BLaER1 treated with 17β-estradiol and CSF1 and Interleukin-3, amounts not matched to agents 10 nM and 100 nM (cell line): ENCODE measurements at regions not wholly inside any gene's neighbourhood (a gene's known extent, or its start where the extent isn't known, plus 50 kb on each side); places are given as distances from the start of the nearest gene placed in this dataset.

ENCODE experiments used
- H3K27ac ChIP-seq, 11 experiments: shearing (Covaris generic); formaldehyde crosslinking; 2 replicates each; pipeline ENCODE4 v1.8.1; 2022
- H3K27me3 ChIP-seq, 11 experiments: shearing (Covaris generic); formaldehyde crosslinking; 2 replicates each; pipeline ENCODE4 v1.8.1; 2022
- H3K36me3 ChIP-seq, 11 experiments: shearing (Covaris generic); formaldehyde crosslinking; 2 replicates each; pipeline ENCODE4 v1.8.1; 2022
- H3K4me1 ChIP-seq, 10 experiments: shearing (Covaris generic); formaldehyde crosslinking; 2 replicates each; pipeline ENCODE4 v1.8.1; 2022
- H3K4me2 ChIP-seq, 11 experiments: shearing (Covaris generic); formaldehyde crosslinking; 2 replicates each; pipeline ENCODE4 v1.8.1; 2022
- H3K4me3 ChIP-seq, 10 experiments: shearing (Covaris generic); formaldehyde crosslinking; 2 replicates each; pipeline ENCODE4 v1.8.1; 2022
- H3K9ac ChIP-seq, 11 experiments: shearing (Covaris generic); formaldehyde crosslinking; 2 replicates each; pipeline ENCODE4 v1.8.1; 2022
- H3K9me3 ChIP-seq, 11 experiments: shearing (Covaris generic); formaldehyde crosslinking; replicated peaks in 1 of 11; 2 replicates each; pipeline ENCODE4 v1.8.1; 2022
- H4K20me1 ChIP-seq, 11 experiments: shearing (Covaris generic); formaldehyde crosslinking; 2 replicates each; pipeline ENCODE4 v1.8.1; 2022
- Cebpa-rat ChIP-seq, 11 experiments: shearing (Covaris generic); IDR thresholded peaks; 2 replicates each; pipeline ENCODE4 v1.8.1; 2022

DNA sequence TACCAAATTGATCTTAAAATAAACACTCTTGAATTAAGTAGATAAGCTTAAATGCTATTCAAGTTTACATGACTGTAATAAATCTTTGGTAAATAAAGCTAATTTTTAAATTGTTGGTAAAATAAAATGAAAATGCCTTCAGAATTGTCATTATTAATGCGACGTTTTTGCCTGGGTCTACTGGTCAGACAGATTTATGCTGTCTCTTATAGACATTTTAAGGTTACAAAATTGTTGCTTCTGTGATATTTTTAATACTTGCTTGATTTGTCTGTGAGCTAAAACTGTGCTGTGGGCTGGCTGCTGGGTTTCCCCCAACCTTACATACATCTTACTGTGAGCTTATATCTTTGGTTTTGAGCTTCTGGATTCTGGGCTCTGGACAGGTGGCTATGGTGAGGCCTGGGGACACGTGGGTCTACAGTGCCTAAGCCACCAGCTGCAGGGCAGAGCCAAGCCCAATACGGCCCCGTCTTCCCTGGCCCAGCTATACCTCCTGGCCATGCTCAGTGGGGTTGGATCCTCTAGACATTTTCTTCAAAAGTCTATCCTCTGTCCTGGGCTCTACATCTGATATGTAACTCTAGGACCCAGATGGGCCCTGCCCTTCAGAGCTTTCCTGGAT, 81.4 kb downstream of the ETS2 start:
- Histone ChIP-seq H3K4me3 (peak overlapping the region in 1 of 10 experiments; percentile 29; a peak in 2 of 20 replicates), H3K9ac (no peak overlapping the region), H3K4me2 (no peak overlapping the region), H3K9me3 (peaks cover 53 to 83% (median 66%) of the 10 kb centered on the region in 11 experiments), H4K20me1 (no peaks in the 10 kb centered on the region), H3K4me1 (no peaks in the 10 kb centered on the region; a peak in 1 of 20 replicates), H3K36me3 (peaks cover 0 to 8% (median 0%) of the 10 kb centered on the region in 11 experiments; a peak in 4 of 22 replicates), H3K27me3 (no peaks in the 10 kb centered on the region), H3K27ac (no peak overlapping the region)
- no peak for TF ChIP-seq Cebpa-rat (IDR thresholded peaks at IDR 0.05)

GRCh38 chr21:38885909-38886308, 80.2 kb downstream of the ETS2 start:
- TF ChIP-seq Cebpa-rat (IDR thresholded peaks at IDR 0.05) = no peak
- no peaks in the 10 kb centered on the region; a peak in 1 of 20 replicates for H3K4me1 ChIP-seq
- H3K4me2 ChIP-seq = no peak overlapping the region
- H3K4me3 ChIP-seq = no peak overlapping the region
- no peaks in the 10 kb centered on the region for H3K27me3 ChIP-seq
- H3K9ac ChIP-seq = no peak overlapping the region
- peaks cover 62 to 86% (median 75%) of the 10 kb centered on the region in 11 experiments for H3K9me3 ChIP-seq
- H3K27ac ChIP-seq = no peak overlapping the region
- no peaks in the 10 kb centered on the region for H4K20me1 ChIP-seq
- peaks cover 0 to 8% (median 0%) of the 10 kb centered on the region in 11 experiments; a peak in 4 of 22 replicates for H3K36me3 ChIP-seq

DNA sequence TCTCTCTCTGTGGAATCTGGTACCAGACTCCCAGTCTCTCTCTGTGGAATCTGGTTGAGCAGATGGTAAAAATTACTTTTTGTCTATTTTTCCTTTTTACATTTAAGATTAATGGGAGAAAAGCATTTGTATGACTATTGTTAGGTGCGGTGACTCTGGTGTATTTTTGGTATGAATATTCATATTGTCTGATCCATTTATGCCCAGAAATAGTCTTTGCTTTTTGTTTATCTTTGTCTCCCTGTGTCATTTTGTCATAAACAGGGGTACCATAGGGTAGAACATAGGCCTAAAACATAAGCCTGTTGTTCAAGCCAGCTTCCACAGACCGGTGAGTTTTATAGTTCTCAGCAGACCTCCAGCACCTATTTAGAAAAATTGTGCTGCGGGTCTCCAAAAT, 78.7 kb downstream of the ETS2 start:
- Histone ChIP-seq H3K27me3 (no peaks in the 10 kb centered on the region), H4K20me1 (no peaks in the 10 kb centered on the region), H3K4me1 (no peaks in the 10 kb centered on the region; a peak in 1 of 20 replicates), H3K4me3 (no peak overlapping the region), H3K4me2 (no peak overlapping the region), H3K9ac (no peak overlapping the region), H3K9me3 (peaks cover 74 to 96% (median 87%) of the 10 kb centered on the region in 11 experiments), H3K27ac (no peak overlapping the region), H3K36me3 (peaks cover 0 to 8% (median 0%) of the 10 kb centered on the region in 11 experiments; a peak in 4 of 22 replicates)
- TF ChIP-seq Cebpa-rat (IDR thresholded peaks at IDR 0.05) = no peak

- Histone ChIP-seq H3K9ac (no peak overlapping the region), H3K27me3 (no peaks in the 10 kb centered on the region), H3K4me3 (no peak overlapping the region), H3K36me3 (peaks cover 0 to 8% (median 0%) of the 10 kb centered on the region in 11 experiments; a peak in 4 of 22 replicates), H3K9me3 (peaks cover 76 to 93% (median 85%) of the 10 kb centered on the region in 11 experiments), H4K20me1 (no peaks in the 10 kb centered on the region), H3K4me2 (no peak overlapping the region), H3K4me1 (peaks cover 0 to 8% (median 6%) of the 10 kb centered on the region in 10 experiments; a peak in 11 of 20 replicates), H3K27ac (no peak overlapping the region)
- no peak for TF ChIP-seq Cebpa-rat (IDR thresholded peaks at IDR 0.05)
Measured at GRCh38 chr21:38883142-38883541, 77.4 kb downstream of the ETS2 start.

DNA sequence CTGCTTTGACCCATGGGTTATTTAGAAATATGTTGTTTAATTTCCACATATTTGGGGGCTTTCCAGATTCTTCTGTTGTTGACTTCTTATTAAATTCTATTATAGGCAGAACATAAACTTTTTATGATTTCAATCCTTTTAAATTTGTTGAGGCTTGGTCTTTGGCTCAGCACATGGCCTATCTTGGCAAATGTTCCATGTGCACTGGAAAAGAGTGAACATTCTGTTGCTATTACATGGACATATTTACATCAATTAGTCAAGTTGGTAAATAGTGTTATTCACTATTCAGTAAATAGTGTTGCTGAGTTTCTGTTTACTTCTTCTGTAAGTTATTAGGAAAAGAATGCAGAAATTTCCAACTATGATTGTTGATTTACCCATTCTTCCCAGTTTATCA, 75.4 kb downstream of the ETS2 start:
- Histone ChIP-seq H3K9ac (no peak overlapping the region), H3K36me3 (no peaks in the 10 kb centered on the region), H3K27me3 (no peaks in the 10 kb centered on the region), H4K20me1 (no peaks in the 10 kb centered on the region), H3K4me3 (no peak overlapping the region), H3K4me2 (no peak overlapping the region), H3K27ac (no peak overlapping the region), H3K4me1 (peaks cover 0 to 18% (median 13%) of the 10 kb centered on the region in 10 experiments; a peak in 19 of 20 replicates), H3K9me3 (peaks cover 57 to 82% (median 71%) of the 10 kb centered on the region in 11 experiments)
- no peak for TF ChIP-seq Cebpa-rat (IDR thresholded peaks at IDR 0.05)

DNA sequence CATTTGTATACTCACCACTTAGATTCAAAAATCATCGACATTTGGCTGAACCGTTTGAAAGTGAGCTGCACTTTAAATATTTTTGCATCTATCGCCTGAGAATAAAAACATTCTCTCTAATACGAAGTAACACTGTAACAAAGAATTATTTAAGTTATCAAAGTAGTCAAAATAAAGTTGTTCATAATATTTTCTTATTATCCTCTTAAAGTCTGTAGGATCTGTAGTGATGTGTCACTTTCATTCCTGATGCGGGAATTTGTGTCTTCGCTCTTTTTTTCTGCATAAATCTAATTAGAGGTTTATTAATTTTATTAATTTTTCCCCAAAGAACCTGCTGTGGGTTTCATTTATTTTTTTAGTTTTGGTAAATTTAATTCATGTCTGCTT, 74.8 kb downstream of the ETS2 start:
- Histone ChIP-seq H3K4me3 (no peak overlapping the region), H3K27ac (no peak overlapping the region), H3K4me2 (no peak overlapping the region), H3K4me1 (peaks cover 0 to 23% (median 19%) of the 10 kb centered on the region in 10 experiments), H3K9ac (no peak overlapping the region), H3K27me3 (no peaks in the 10 kb centered on the region), H3K9me3 (peaks cover 51 to 77% (median 66%) of the 10 kb centered on the region in 11 experiments), H3K36me3 (no peaks in the 10 kb centered on the region), H4K20me1 (no peaks in the 10 kb centered on the region)
- TF ChIP-seq Cebpa-rat (IDR thresholded peaks at IDR 0.05) = no peak

DNA sequence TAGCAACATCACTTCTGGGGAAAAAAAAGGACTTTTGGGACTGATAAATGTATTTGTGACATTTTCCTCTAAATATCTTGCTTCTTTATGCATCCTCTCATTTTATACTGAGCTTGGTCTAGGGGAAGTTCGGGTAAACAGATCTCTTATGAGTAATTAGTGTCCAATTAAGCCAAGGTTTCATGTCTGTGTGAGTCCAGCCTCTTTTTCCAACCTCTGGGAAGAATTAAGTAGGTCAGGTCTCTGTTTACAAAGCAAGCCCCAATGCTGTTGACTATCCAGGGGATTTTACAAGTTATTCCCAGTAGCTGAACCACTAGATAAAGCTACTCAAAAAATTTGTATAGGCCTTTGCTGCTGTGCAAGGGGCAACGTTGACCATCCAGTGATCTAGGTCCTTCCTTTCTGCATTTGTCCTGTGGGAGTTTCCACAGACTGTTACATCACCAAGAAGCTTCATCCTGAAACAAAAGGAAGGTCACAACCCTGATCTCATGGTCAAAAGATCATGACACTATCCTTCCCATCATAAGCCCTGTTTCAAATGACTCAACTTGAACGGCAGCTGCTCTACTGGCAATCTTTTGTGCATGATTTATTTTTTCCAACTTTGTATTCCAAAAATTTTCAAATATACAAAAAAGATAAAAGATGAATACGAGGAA, 74.3 kb downstream of the ETS2 start:
- peaks cover 0 to 29% (median 24%) of the 10 kb centered on the region in 10 experiments for H3K4me1 ChIP-seq
- H3K27ac ChIP-seq = no peak overlapping the region
- no peak overlapping the region for H3K4me2 ChIP-seq
- no peaks in the 10 kb centered on the region for H3K36me3 ChIP-seq
- TF ChIP-seq Cebpa-rat (IDR thresholded peaks at IDR 0.05) = no peak
- no peak overlapping the region for H3K9ac ChIP-seq
- peaks cover 47 to 71% (median 63%) of the 10 kb centered on the region in 11 experiments for H3K9me3 ChIP-seq
- no peaks in the 10 kb centered on the region for H4K20me1 ChIP-seq
- H3K27me3 ChIP-seq = no peaks in the 10 kb centered on the region
- H3K4me3 ChIP-seq = no peak overlapping the region

GRCh38 chr21:38878379-38879179, 72.8 kb downstream of the ETS2 start:
- Histone ChIP-seq H3K4me2 (peak overlapping the region in 7 of 11 experiments; percentile 7 to 46 (median 41); a peak in 12 of 22 replicates), H3K9ac (no peak overlapping the region), H3K27me3 (no peaks in the 10 kb centered on the region), H3K27ac (peak overlapping the region in 3 of 11 experiments; percentile 35 to 42 (median 39); a peak in 5 of 22 replicates), H3K36me3 (no peaks in the 10 kb centered on the region), H3K9me3 (peaks cover 33 to 65% (median 53%) of the 10 kb centered on the region in 11 experiments), H3K4me3 (no peak overlapping the region), H4K20me1 (no peaks in the 10 kb centered on the region), H3K4me1 (peaks cover 0 to 34% (median 27%) of the 10 kb centered on the region in 10 experiments)
- 0 out of 22 replicates have a peak, but pooled peaks of 1 of the 11 experiments have one; percentile 7 for TF ChIP-seq Cebpa-rat (IDR thresholded peaks at IDR 0.05)
